Stimulated activated CD8-positive, alpha-beta memory T cell treated with anti-CD3 and anti-CD28 coated beads, Interleukin-4, amount 100 ng/mL, for 48 hours (primary cell): ENCODE measurements at regions not wholly inside any gene's neighbourhood (a gene's known extent, or its start where the extent isn't known, plus 50 kb on each side); places are given as distances from the start of the nearest gene placed in this dataset.
"Not testable (repeated sequence)": the region's sequence is repeated elsewhere in the genome, so short reads cannot be mapped to it uniquely, and the experiment has no call there.

Experiments used
- DNase-seq: peaks from one replicate; pipeline ENCODE4 v3.0.0-alpha.2; 2020

- no peak for DNase-seq
These were observed 636.8 kb upstream of the ANKRD30A start for GRCh38 chr10:36488579-36488978.

- no peak for DNase-seq
These were observed 646.3 kb upstream of the ANKRD30A start for GRCh38 chr10:36479073-36479472.

DNA sequence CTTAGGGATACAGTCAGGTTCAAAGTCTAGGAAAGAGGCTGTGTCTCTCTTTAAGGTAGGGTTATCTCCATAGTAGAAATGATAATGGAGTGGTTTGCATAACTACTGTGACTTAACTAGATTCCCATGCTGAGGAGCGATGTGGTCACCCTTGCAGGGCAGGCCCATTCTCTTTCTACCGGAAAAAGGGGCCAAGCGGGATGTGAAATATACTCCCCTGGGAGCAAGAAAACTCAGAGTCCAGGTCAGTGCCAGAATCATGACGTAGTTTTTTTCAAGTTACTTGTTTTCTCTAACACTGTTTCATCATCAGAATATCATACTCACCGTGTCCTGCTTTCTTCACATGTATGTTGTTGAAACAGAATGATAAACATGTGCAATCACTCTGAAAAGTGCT, 649.0 kb upstream of the ANKRD30A start:
- no peak for DNase-seq

DNA sequence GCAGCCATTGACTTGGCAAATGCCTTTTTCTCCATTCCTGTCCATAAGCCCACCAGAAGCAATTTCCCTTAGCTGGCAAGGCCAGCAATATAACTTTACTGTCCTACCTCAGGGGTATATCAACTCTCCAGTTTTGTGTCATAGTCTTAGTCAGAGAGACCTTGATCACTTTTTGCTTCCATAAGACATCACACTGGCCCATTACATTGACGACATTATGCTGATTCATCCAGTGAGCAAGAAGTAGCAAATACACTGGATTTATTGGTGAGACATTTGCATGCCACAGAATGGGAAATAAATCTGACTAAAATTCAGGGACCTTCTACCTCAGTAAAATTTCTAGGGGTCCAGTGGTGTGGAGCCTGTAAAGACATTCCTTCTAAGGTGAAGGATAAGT, 649.7 kb upstream of the ANKRD30A start:
- no peak for DNase-seq

GRCh38 chr10:36474456-36474855, 650.9 kb upstream of the ANKRD30A start:
- no peak for DNase-seq

- no peak for DNase-seq
These were observed 652.3 kb upstream of the ANKRD30A start for GRCh38 chr10:36473122-36473521.

GRCh38 chr10:36469585-36469984, 655.8 kb upstream of the ANKRD30A start:
- no peak for DNase-seq

DNA sequence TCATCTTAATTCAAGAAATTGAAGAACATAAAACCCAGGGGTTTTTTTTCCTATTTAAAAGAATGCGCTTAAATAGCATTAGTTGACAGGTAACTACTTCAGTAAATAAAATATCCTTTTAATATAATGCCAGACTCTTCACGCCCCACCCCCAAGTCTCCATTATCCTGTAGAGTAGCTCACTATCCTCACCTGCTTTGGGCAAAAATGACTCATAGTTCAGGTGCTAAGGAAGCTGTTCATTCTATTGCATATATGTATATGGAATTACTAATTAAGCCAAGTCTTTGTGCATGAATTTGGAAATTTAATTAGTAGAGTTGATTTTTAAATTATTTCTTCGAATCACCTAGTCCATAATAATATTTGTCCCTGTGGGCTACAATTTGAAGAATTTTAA, 656.8 kb upstream of the ANKRD30A start:
- no peak for DNase-seq

DNA sequence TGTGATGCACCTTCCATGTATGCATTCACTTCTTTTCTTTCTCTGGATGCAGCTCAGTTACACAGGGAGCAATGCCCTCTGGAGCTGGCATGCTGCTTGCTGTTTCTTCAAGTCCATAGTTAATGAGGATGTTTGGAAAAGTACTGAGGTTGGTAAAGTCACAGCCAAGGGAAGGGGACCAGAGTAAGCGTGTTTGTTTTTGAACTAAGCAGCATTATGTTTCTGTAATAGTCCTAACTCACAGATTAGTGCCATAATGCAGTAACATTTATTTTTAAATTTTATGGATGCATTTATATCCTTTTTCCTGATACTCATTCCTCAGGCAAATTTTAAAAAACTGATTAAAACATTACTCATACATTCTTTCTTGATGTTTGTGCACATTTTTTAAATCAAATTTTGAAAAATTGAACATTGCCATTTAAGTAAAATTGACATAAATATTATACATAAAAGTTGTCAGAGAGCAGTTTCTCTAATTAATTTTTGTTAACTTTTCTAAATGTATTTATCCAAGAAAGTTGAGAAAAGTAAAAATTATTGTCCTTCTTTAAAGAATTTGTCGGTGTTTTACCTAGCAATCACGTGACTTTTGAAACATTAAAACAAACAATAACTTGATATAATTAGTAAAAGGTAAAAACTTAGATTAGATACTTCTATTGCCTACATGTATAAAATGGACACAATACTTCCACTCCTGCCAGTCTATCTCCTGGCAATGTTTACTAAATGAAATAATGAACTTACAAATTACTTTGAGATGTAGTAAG, 659.6 kb upstream of the ANKRD30A start:
- DNase-seq: no peak

GRCh38 chr10:36464291-36464690, 661.1 kb upstream of the ANKRD30A start:
- no peak for DNase-seq

GRCh38 chr10:36463390-36463789, 662.0 kb upstream of the ANKRD30A start:
- DNase-seq: no peak

DNA sequence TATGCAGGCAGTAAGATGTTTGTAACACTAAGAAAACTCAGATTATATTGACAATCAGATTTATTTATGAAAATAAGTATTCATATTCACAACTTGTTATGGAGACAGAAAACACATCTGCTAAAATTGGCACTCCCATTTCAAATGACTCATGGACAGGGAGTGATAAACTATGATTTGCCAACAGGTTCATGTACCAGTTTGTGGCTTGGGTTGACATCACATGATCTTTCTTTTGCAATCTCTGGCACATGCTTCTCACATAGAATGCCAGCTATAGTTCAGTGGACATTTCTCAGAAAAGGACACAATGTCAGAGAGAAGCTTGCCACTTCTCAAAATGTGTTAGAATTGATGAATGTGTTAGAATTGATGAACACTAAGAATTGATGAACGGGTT, 663.2 kb upstream of the ANKRD30A start:
- DNase-seq: no peak

DNA sequence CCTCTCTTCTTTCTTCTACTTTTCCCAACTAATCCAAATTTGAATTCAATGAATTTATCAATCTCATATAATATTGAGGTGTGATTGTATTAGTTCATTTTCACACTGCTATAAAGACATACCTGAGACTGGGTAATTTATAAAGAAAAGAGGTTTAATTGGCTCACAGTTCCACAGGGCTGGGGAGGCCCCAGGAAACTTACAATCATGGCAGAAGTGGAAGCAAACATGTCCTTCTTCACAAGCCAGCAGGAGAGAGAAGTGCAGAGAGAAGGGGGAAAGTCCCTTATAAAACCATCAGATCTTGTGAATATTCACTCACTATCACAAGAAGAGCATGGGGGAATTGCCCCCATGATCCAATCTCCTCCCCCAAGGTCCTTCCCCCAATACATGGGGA, 667.0 kb upstream of the ANKRD30A start:
- DNase-seq: not testable (repeated sequence)

DNA sequence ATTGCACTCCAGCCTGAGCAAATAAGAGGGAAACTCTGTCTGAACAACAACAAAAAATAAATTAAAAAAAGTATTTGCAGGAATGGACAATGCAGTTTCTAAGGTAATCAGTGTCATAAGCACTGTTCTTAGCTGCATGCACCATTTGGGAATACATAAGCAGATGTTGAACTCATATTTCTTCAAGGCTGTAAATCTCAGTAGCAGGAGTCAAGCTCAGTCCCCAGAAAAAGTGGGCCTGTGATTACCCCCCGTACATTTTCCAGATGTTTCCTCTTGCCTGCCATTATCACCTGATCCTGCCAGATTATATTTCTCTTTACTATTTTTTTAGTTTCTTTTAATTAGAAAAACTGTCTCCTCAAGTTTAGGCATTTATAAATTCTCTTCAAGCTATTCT, 667.6 kb upstream of the ANKRD30A start:
- DNase-seq: no peak

DNA sequence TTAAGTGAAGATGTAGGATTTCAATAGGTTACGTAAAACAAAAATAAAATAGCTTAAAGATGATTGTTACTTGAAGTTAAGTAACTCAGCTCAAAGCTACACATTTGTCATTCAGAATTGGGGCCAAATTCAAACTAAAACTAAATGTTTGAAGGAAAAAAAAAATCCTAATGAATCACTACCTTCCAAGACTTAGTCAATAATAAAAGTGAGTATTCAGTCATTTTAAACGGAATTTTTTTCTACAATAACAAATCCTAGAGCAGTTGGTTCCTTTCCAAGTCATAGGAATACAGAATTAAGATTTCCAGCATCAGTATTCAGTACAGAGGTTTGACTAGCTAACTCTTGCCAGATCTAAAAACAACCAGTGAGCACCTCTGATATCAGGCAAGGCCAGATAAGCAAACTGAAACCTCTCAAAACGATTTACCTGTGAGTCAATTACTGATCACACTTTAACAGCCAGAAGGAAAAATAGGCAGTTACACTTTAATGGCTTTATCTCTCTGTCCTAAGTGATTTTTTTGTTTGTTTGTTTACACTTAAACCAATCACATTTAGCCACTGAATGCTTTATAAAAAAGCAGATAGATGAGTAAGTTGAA, 669.8 kb upstream of the ANKRD30A start:
- DNase-seq: no peak

- DNase-seq: no peak
These were observed 672.5 kb upstream of the ANKRD30A start for GRCh38 chr10:36452851-36453250.

DNA sequence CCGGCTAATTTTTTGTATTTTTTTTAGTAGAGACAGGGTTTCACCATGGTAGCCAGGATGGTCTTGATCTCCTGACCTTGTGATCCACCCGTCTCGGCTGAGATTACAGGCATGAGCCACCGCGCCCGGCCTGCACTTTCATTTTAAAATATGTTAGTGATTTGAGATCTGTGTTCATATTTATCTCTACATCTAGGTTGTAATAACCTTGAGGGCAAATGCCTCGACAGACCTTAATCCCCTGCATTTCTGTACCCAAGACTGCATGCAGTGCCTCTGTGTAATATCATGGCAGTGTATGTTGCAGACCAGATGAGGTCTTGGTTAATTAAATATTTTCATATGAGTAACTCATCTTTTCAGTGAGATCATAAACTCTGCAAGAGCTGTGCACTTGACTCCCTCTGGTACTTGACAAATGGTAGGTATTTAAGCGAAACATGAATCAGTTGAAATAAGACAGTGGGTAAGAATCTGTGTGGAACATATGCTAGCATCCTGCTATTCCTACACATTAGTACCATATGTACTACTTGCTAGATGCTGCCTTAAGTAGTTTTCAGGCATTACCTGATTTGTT, 673.9 kb upstream of the ANKRD30A start:
- no peak for DNase-seq

GRCh38 chr10:36450380-36450779, 675.0 kb upstream of the ANKRD30A start:
- no peak for DNase-seq

DNA sequence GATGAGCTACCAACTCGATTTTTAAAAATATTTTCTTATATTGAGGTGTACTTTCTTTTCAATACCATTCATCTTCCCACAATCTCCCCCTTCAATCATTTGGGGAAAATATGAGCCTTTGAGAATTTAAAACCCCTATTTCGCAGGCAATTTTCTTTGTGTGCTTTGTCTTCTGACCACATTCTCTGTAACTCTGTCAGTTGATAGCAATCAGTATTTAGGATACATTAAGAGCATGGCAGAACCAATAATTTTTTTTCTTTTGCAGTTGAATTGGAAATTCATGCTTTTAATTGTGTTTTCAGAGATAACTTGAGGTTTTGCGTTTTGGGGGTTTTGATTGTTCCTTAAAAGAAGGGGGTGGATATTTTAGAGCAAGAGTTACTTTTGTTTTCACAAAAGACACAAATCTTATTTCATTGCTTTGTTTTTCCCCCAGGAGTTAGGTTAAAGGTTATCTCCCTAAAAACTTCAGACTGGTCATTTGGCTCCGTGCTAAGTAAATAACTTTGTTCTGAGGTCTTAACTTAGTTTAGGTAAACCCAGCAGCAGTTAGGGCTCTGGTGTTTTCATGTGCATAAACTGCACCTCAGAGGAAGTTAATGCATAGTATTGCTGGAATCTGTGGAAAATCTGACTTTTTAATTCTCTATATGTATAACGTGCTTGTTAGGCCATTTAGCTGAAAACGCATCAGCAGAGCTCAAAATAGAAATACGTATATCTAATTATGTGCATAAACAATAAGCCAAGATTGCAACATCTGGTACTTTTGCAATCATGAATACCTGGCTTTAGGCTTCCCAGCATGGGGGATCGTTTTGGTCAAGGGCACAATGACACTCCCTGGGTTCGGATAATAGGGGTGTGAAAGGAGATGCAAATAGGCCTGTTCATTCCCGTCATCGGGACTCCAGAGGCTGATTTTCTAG, 676.4 kb upstream of the ANKRD30A start:
- DNase-seq: no peak

- no peak for DNase-seq
These were observed 678.5 kb upstream of the ANKRD30A start for GRCh38 chr10:36446881-36447280.

GRCh38 chr10:36443233-36443632, 682.2 kb upstream of the ANKRD30A start:
- DNase-seq: no peak

GRCh38 chr10:36441557-36441956, 683.8 kb upstream of the ANKRD30A start:
- no peak for DNase-seq

GRCh38 chr10:36440539-36440938, 684.9 kb upstream of the ANKRD30A start:
- DNase-seq: no peak
